GM19023 (cell line): ENCODE measurements at regions not wholly inside any gene's neighbourhood (a gene's known extent, or its start where the extent isn't known, plus 50 kb on each side); places are given as distances from the start of the nearest gene placed in this dataset.
A peak's percentile ranks its signal among the peaks of the same experiment; 100 is the strongest.
"Not testable (repeated sequence)": the region's sequence is repeated elsewhere in the genome, so short reads cannot be mapped to it uniquely, and the experiment has no call there.

ENCODE experiments used
- ATAC-seq: cut with Tn5 transposase; IDR thresholded peaks from one replicate; pipeline ENCODE4 v1.9.1; 2021; ENCODE audit warnings: mild to moderate bottlenecking, moderate library complexity; ENCODE audit not compliant: unreplicated experiment

DNA sequence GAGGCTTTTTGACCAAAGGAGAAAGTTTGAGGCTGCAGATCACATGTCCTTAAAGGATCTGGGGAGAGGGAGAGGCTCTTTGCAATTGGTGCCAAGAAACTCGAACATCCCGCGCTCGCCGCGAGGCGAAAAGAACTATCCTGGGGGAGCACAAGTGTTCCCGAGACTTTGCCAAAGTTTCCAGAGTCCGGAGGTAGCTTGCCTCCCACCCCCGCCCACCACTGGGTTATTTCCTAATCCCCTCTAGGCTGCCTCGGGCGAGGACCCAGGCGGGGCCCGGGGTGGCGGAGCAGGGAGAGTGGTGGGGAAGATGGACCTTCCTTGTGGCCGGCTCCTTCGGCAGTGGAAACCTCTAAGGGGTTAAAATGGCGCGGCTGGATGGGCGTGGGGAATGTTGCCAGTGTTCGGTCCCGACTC is 114.5 kb downstream of the KCNRG start:
- no peak for ATAC-seq

DNA sequence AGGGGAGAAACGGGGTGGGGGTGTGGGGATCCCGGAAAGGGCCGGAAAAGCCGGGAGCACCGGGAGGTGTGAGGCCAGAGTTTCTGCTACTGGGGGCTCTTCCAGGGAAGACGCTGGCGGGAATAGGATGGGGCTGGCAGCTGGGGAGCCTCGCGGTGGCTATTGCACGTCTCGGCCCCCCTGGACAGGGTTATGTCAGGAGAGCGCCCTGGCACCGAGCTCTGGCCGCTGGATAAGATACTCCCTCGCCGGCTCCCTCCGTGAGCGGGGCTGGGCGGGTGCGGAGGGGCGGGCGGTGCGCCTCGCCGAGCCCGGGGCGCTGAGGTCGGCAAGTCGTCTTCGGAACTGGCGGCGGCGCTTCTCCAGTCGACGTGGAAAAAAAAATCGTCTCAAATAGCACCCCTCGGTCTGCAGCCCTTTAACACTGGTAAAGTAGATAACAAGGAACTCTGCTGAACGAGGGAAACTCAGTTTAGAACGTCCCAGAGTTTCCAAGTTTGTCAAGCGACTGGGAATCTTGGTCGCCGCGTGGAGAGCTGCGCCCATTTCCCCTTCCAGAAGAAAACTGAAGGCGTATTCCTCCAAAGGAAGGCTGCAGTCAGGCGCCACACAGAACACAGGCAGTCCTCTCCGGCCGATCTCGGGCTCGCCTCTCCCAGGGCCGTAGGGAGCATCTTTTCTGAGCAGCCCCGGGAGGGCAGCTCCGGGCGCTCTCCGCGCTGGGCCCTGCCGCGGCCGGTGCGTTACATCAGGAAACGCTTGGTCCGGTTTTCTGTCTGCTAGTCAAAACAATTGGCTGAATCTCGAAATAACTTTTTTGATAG is 115.1 kb downstream of the KCNRG start:
- no peak for ATAC-seq

DNA sequence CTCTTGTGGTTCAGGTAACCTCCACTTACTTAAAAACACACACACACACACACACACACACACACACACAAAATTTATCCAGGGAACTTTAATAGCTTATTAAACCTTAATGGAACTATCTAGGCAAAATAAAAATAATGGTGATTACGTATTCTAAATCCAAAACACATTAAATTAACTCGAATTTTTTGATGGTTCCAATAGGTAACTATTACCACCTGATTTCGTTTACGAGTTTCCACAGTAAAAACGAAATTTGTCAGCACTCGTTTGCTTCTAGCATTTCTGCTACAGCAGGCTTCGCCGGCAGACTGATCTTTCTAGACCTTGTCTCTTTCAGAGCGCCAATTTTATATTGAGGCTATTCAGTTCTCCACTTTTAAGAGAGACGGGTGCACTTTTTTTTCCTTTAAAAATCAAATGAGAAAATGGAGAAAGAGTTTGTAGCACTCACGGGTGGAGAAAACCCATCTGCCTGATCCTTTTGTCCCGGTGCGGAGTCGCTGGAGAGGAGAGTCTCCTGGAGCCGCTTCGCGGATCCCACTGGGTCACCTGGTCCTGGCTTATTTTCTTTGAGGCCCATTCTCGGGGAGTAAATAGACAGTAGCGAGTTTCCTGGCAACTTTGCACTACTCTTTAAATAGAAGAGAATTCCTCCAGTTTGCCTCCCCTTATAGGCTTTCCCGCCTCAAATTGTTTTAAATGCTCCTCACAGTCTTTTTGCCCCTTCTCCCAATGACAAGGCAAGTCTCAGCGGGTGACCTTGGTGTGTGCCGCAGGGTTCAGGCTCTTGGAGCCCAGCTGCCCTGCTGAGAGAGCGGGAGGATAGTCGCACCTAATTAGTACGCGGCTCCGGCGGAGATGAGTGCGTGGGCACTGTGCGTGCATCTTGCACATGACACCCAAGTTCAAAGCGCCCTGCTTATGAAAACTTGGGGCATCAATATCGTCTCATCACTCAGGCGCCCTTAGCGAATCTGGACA is 117.0 kb downstream of the KCNRG start:
- no peak for ATAC-seq

GRCh38 chr13:50132904-50133357 is 117.7 kb downstream of the KCNRG start:
- ATAC-seq, result no peak

- no peak for ATAC-seq
These were observed 118.2 kb downstream of the KCNRG start for GRCh38 chr13:50133358-50133953.

GRCh38 chr13:50136226-50136625 is 121.0 kb downstream of the KCNRG start:
- no peak for ATAC-seq

- ATAC-seq, result no peak
These were observed 121.4 kb downstream of the KCNRG start for GRCh38 chr13:50136678-50137077.

DNA sequence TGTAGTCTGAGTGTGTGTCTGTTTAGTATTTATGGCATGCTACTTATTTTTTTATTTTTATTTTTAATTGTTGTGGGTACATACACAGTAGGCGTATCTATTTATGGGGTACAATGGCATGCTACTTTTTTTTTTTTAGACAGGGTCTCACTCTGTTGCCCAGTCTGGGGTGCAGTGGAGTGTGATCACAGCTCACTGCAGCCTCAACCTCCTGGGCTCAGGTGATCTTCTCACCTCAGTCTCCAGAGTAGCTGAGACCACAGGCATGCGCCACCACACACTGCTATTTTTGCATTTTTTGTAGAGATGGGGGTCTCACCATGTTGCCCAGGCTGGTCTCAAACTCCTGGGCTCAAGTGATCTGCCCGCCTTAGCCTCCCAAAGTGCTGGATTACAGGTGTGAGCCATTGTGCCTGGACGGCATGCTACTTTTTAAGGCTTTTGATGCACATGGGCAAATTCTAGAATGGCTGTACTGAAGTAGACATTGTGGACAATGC is 124.2 kb downstream of the KCNRG start:
- not testable (repeated sequence) for ATAC-seq

DNA sequence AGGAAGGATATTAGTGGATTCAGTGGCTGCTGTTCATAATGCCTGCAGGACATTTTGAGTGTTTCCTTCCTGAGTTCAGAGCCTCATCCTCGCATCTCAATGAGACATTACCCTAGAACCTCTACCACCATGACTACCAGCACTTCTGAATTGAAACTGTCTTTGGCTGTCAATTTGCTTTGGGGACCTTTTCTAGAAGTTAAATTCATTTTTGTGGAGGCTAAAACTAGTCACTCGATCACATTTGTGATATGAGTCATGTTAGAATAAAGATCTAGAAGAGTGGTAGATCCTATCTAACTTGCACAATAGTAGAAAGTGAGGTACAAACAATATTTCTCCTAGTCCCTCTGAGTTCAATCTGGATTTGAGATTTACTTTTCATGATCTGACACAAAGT is 124.9 kb downstream of the KCNRG start:
- ATAC-seq, result no peak

DNA sequence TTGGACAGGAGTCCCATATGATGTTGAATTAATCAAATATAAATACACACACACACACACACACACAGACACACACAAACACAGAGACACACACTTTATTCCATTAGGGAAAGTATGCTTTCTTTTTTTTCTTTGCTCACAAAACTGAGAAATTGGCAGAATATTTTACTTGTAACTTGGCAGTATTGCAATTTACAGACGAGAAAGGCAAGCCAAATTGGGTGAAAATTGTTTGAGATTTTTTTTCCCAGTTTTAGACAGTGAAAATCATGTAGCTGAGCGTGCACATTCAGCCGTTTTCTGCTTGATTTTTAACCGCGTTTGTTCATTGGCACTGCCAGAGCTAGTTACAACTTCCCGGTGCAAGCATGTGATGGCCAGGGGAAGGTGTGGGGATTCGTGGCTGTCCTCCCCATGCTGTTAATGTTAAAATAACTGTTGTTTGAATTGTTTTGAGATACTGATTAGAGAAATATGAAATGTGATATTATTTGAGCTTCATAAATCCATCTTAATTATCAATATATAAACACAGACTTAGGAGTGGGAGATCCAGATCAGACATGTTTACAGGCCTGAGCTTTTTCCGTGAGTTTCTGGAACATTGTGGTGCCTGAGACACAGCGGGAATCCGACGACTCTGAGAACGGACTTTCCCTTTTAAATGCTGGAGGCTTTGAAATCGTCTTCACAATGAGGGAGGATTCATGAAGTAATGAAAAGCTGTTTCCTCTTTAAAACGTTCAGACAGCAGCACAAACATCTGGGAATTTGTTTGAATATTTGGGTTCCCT is 125.5 kb downstream of the KCNRG start:
- ATAC-seq, result no peak

GRCh38 chr13:50141375-50141975 is 126.2 kb downstream of the KCNRG start:
- ATAC-seq, result no peak

- no peak for ATAC-seq
These were observed 129.3 kb downstream of the KCNRG start for GRCh38 chr13:50144246-50145160.

DNA sequence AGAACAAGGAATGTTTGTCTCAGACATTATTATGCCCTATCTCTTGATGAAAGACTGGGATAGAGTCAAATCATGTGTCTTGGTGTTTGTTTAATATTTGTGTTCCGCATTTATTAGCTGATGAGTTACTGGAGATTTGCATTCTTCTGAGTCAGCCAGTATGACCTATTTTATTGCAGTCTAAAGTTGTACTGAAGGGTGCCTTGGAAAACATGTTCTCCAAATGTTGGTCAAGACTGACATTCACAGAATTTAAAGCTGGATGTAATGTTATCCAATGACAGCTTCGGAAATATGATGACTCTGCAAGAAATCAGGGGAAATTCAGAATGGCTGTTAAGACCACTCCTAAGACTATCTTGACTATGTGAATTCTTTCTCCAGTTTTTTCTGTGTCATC is 134.0 kb downstream of the KCNRG start:
- ATAC-seq, result no peak

GRCh38 chr13:50149932-50150331 is 134.7 kb downstream of the KCNRG start:
- no peak for ATAC-seq

DNA sequence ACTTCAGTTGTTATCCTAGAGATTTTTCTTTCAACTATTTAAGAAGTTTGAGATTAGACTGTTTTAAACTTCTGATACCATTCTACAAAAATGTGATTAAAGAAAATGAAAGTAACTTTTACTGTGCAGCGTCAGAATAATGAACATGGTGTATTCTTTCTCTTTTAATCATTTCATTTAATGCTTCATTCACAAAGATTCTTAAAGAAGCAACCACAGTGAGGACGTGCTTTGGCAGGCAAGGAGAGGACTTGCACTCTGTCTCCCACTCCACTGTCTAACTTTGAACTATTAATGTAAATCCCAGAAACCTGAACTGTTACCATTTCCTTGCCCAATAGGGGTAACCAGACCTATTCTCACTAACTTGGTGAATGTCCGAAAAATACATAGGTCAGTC is 137.0 kb downstream of the KCNRG start:
- ATAC-seq, result no peak

GRCh38 chr13:50152655-50153309 is 137.5 kb downstream of the KCNRG start:
- ATAC-seq, result peak; percentile 57

DNA sequence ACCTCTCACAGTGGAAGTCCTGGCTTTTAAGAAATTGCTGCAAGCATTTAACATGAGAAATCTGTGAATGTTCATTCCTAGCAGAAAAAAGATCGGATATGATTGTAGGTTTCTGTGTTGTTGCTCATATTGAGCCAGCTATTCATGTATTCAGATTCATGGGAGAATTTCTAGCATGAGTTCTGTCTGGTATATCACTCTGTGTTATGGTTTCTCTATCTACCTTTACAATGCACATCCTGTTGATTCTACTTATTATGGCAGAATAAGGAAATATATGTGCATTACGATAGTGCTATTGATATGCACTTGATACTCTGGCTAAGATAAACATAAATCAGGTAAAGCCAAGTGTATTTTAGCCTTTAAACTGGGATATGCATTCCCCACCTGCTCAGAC is 138.2 kb downstream of the KCNRG start:
- no peak for ATAC-seq

DNA sequence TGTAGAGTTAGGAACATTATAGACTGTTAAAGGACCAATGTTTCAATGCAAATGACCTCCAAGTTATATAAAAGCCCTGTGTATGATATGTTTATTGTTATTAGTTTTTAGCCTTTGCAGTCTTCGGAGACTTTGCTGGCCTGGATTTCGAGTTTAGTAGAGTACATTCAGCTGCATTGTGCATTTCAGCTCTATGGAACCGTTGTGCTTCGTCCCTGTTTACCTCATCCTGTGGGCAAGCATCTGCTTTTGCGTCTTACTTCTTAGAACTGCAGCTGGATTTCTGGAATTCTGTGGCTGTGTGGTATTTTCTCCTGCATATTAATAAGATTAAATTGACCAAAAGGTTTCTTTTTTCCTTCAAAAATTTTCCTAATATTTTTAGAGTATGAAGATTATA is 138.6 kb downstream of the KCNRG start:
- no peak for ATAC-seq
